GM23338 (cell line): ENCODE measurements at regions not wholly inside any gene's neighbourhood (a gene's known extent, or its start where the extent isn't known, plus 50 kb on each side); places are given as distances from the start of the nearest gene placed in this dataset.

Source experiments
- ATAC-seq: fragments of 200-7000 bp; cut with Tn5 transposase; 3 replicates; pipeline ENCODE4 v1.9.1; 2020
- DNase-seq: peaks from one replicate; pipeline ENCODE4 v3.0.0-alpha.2; 2015; ENCODE audit warnings: low spot score
- H2AFZ ChIP-seq: fragments of 200-600 bp; sonication (generic); 2 replicates; pipeline ENCODE4 v1.8.0; 2016; ENCODE audit warnings: antibody characterized with exemption, mild to moderate bottlenecking, moderate library complexity
- H3F3A ChIP-seq: fragments of 200-600 bp; sonication (generic); replicated peaks from 2 replicates; pipeline ENCODE4 v1.8.0; 2017; ENCODE audit warnings: antibody characterized with exemption, mixed run types, low read depth
- H3K27ac ChIP-seq: fragments of 200-600 bp; sonication (generic); 2 replicates; pipeline ENCODE4 v1.6.1; 2016; ENCODE audit warnings: low read depth
- H3K27me3 ChIP-seq: fragments of 200-600 bp; sonication (generic); 2 replicates; pipeline ENCODE4 v1.8.0; 2016; ENCODE audit warnings: mild to moderate bottlenecking, mixed run types, moderate library complexity; ENCODE audit not compliant: insufficient read depth
- H3K36me3 ChIP-seq: fragments of 200-600 bp; sonication (generic); 2 replicates; pipeline ENCODE4 v1.8.0; 2016; ENCODE audit warnings: mild to moderate bottlenecking; ENCODE audit not compliant: insufficient read depth
- H3K4me1 ChIP-seq: fragments of 200-600 bp; sonication (generic); 2 replicates; pipeline ENCODE4 v1.8.0; 2016; ENCODE audit warnings: mild to moderate bottlenecking, moderate library complexity; ENCODE audit not compliant: insufficient read depth
- H3K4me2 ChIP-seq: fragments of 200-600 bp; sonication (generic); 2 replicates; pipeline ENCODE4 v1.7.1; 2017; ENCODE audit warnings: mixed run types
- H3K4me3 ChIP-seq: fragments of 200-600 bp; sonication (generic); 2 replicates; pipeline ENCODE4 v1.6.1; 2016; ENCODE audit warnings: mixed run types
- H3K79me2 ChIP-seq: fragments of 200-600 bp; sonication (generic); replicated peaks from 2 replicates; pipeline ENCODE4 v1.8.0; 2017; ENCODE audit warnings: mild to moderate bottlenecking; ENCODE audit not compliant: insufficient read depth
- H3K9me2 ChIP-seq: fragments of 200-600 bp; sonication (generic); 2 replicates; pipeline ENCODE4 v1.8.0; 2017; ENCODE audit not compliant: insufficient read depth
- H4K20me1 ChIP-seq: fragments of 200-600 bp; sonication (generic); replicated peaks from 2 replicates; pipeline ENCODE4 v1.8.0; 2017; ENCODE audit warnings: mild to moderate bottlenecking; ENCODE audit not compliant: insufficient read depth
- H3K27ac Mint-ChIP-seq: 2 replicates; pipeline ENCODE4 v1.8.0; 2020; ENCODE audit warnings: inconsistent platforms, mild to moderate bottlenecking, moderate library complexity, mixed read lengths
- H3K27me3 Mint-ChIP-seq: 3 replicates; pipeline ENCODE4 v1.8.0; 2022; ENCODE audit warnings: low read depth, mild to moderate bottlenecking, moderate library complexity, mixed read lengths, inconsistent platforms; ENCODE audit not compliant: insufficient read depth, poor library complexity
- H3K36me3 Mint-ChIP-seq: 3 replicates; pipeline ENCODE4 v1.8.0; 2021; ENCODE audit warnings: low read depth, mild to moderate bottlenecking, inconsistent platforms, moderate library complexity, mixed read lengths
- H3K4me1 Mint-ChIP-seq: 3 replicates; pipeline ENCODE4 v1.8.0; 2020; ENCODE audit warnings: mild to moderate bottlenecking, inconsistent platforms, mixed read lengths
- H3K4me3 Mint-ChIP-seq: 3 replicates; pipeline ENCODE4 v1.8.0; 2021; ENCODE audit warnings: moderate library complexity, mild to moderate bottlenecking, inconsistent platforms, mixed read lengths
- H3K9me3 Mint-ChIP-seq: 3 replicates; pipeline ENCODE4 v1.8.0; 2020; ENCODE audit warnings: moderate library complexity, mild to moderate bottlenecking, inconsistent platforms, mixed read lengths
- CREB1 ChIP-seq: fragments of 250-450 bp; sonication (Bioruptor Pico); IDR thresholded peaks from 2 replicates; pipeline ENCODE4 v1.5.0; 2020; ENCODE audit warnings: low read depth, mild to moderate bottlenecking, moderate library complexity
- EZH2 ChIP-seq: fragments of 200-600 bp; sonication (generic); IDR thresholded peaks from one replicate; pipeline ENCODE4 v1.8.0; 2017; ENCODE audit warnings: antibody characterized with exemption, mild to moderate bottlenecking, low read depth; ENCODE audit not compliant: unreplicated experiment
- EZH2phosphoT487 ChIP-seq: fragments of 200-600 bp; sonication (generic); IDR thresholded peaks from one replicate; pipeline ENCODE4 v1.8.1; 2018; ENCODE audit warnings: antibody characterized with exemption; ENCODE audit not compliant: unreplicated experiment
- JUNB ChIP-seq: IDR thresholded peaks from one replicate; pipeline ENCODE4 v1.6.1; 2016; ENCODE audit warnings: antibody characterized with exemption; ENCODE audit not compliant: unreplicated experiment
- NANOG ChIP-seq: IDR thresholded peaks from 2 replicates; pipeline ENCODE4 v1.6.1; 2016; ENCODE audit warnings: antibody characterized with exemption, borderline replicate concordance
- POLR2AphosphoS5 ChIP-seq: IDR thresholded peaks from 2 replicates; pipeline ENCODE4 v1.6.1; 2016; ENCODE audit warnings: antibody characterized with exemption, low read depth
- STAT1 ChIP-seq: IDR thresholded peaks from one replicate; pipeline ENCODE4 v1.6.1; 2016; ENCODE audit warnings: antibody characterized with exemption; ENCODE audit not compliant: unreplicated experiment
- ZNF114 ChIP-seq: fragments of 250-450 bp; sonication (Bioruptor Pico); IDR thresholded peaks from 2 replicates; pipeline ENCODE4 v1.5.0; 2020; ENCODE audit warnings: mild to moderate bottlenecking, moderate library complexity
- ZNF331 ChIP-seq: fragments of 250-450 bp; sonication (Bioruptor Pico); IDR thresholded peaks from 2 replicates; pipeline ENCODE4 v1.5.0; 2020; ENCODE audit warnings: low read depth, mild to moderate bottlenecking, moderate library complexity
- TF ChIP-seq, protein P1 (sequence below), 2 experiments: fragments of 200-600 bp in 1 of 2; sonication (generic) in 1 of 2; conservative IDR thresholded peaks; 2 replicates each; pipeline versions ENCODE4 v1.5.1 to v1.6.1; 2016 to 2017; ENCODE audit warnings: antibody characterized with exemption in 2 of 2, low read depth in 2 of 2, mild to moderate bottlenecking in 2 of 2, moderate library complexity in 1 of 2
- TF ChIP-seq, protein P2 (sequence below): IDR thresholded peaks from 2 replicates; pipeline ENCODE4 v1.6.1; 2016; ENCODE audit warnings: antibody characterized with exemption
- TF ChIP-seq, protein P3 (sequence below): fragments of 250-450 bp; sonication (Bioruptor Pico); IDR thresholded peaks from 2 replicates; pipeline ENCODE4 v1.5.0; 2020; ENCODE audit warnings: mild to moderate bottlenecking, moderate library complexity
- TF ChIP-seq, protein P4 (sequence below): IDR thresholded peaks from one replicate; pipeline ENCODE4 v1.6.1; 2018; ENCODE audit warnings: antibody characterized with exemption; ENCODE audit not compliant: unreplicated experiment

DNA sequence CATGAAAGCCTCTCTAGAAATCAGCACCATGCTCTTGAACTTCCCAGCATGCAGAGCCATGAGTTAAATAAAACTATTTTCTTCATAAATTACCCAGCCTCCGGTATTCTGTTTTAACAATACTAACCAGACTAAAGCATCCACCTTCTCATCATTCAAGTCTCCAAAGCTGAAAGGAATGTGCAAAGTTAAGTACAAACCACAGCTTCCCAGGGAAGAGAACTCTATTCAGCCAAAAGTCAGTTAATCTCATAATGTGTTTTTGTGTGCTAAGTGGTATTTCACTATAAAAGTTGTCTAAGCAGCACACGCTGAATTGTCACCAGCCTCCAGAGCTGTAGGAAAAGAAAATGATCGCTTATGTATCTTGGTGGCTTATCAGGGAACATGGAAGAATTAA is 135.5 kb upstream of the KCNH8 start:
- Histone ChIP-seq H3F3A (no peaks in the 10 kb centered on the region), H2AFZ (no peak overlapping the region), H3K9me2 (no peaks in the 10 kb centered on the region), H3K36me3 (no peaks in the 10 kb centered on the region), H3K27me3 (no peaks in the 10 kb centered on the region), H4K20me1 (no peaks in the 10 kb centered on the region), H3K4me3 (no peak overlapping the region), H3K27ac (no peak overlapping the region), H3K4me2 (no peak overlapping the region), H3K4me1 (0 out of 2 replicates have a peak, but pooled peaks cover 4% of the 10 kb centered on the region), H3K79me2 (no peaks in the 10 kb centered on the region)
- DNase-seq: no peak
- Mint-ChIP-seq H3K27ac (no peak overlapping the region; the same call in 1 of the 2 replicates), H3K36me3 (no peaks in the 10 kb centered on the region), H3K27me3 (no peaks in the 10 kb centered on the region), H3K4me3 (no peak overlapping the region), H3K4me1 (peaks cover 6% of the 10 kb centered on the region), H3K9me3 (no peaks in the 10 kb centered on the region)
- TF ChIP-seq JUNB: no peak
- TF ChIP-seq ZNF331 (CRISPR knock-in tag): no peak
- TF ChIP-seq, protein P1, sequence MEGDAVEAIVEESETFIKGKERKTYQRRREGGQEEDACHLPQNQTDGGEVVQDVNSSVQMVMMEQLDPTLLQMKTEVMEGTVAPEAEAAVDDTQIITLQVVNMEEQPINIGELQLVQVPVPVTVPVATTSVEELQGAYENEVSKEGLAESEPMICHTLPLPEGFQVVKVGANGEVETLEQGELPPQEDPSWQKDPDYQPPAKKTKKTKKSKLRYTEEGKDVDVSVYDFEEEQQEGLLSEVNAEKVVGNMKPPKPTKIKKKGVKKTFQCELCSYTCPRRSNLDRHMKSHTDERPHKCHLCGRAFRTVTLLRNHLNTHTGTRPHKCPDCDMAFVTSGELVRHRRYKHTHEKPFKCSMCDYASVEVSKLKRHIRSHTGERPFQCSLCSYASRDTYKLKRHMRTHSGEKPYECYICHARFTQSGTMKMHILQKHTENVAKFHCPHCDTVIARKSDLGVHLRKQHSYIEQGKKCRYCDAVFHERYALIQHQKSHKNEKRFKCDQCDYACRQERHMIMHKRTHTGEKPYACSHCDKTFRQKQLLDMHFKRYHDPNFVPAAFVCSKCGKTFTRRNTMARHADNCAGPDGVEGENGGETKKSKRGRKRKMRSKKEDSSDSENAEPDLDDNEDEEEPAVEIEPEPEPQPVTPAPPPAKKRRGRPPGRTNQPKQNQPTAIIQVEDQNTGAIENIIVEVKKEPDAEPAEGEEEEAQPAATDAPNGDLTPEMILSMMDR (conservative IDR thresholded peaks at IDR 0.05; ENCODE audit: low read depth in 2 of 2): no peak
- no peak for TF ChIP-seq EZH2phosphoT487
- no peak for TF ChIP-seq ZNF114 (CRISPR knock-in tag)
- TF ChIP-seq, protein P2, sequence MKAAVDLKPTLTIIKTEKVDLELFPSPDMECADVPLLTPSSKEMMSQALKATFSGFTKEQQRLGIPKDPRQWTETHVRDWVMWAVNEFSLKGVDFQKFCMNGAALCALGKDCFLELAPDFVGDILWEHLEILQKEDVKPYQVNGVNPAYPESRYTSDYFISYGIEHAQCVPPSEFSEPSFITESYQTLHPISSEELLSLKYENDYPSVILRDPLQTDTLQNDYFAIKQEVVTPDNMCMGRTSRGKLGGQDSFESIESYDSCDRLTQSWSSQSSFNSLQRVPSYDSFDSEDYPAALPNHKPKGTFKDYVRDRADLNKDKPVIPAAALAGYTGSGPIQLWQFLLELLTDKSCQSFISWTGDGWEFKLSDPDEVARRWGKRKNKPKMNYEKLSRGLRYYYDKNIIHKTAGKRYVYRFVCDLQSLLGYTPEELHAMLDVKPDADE: no peak
- no peak for TF ChIP-seq NANOG
- no peak for TF ChIP-seq POLR2AphosphoS5
- TF ChIP-seq, protein P3, sequence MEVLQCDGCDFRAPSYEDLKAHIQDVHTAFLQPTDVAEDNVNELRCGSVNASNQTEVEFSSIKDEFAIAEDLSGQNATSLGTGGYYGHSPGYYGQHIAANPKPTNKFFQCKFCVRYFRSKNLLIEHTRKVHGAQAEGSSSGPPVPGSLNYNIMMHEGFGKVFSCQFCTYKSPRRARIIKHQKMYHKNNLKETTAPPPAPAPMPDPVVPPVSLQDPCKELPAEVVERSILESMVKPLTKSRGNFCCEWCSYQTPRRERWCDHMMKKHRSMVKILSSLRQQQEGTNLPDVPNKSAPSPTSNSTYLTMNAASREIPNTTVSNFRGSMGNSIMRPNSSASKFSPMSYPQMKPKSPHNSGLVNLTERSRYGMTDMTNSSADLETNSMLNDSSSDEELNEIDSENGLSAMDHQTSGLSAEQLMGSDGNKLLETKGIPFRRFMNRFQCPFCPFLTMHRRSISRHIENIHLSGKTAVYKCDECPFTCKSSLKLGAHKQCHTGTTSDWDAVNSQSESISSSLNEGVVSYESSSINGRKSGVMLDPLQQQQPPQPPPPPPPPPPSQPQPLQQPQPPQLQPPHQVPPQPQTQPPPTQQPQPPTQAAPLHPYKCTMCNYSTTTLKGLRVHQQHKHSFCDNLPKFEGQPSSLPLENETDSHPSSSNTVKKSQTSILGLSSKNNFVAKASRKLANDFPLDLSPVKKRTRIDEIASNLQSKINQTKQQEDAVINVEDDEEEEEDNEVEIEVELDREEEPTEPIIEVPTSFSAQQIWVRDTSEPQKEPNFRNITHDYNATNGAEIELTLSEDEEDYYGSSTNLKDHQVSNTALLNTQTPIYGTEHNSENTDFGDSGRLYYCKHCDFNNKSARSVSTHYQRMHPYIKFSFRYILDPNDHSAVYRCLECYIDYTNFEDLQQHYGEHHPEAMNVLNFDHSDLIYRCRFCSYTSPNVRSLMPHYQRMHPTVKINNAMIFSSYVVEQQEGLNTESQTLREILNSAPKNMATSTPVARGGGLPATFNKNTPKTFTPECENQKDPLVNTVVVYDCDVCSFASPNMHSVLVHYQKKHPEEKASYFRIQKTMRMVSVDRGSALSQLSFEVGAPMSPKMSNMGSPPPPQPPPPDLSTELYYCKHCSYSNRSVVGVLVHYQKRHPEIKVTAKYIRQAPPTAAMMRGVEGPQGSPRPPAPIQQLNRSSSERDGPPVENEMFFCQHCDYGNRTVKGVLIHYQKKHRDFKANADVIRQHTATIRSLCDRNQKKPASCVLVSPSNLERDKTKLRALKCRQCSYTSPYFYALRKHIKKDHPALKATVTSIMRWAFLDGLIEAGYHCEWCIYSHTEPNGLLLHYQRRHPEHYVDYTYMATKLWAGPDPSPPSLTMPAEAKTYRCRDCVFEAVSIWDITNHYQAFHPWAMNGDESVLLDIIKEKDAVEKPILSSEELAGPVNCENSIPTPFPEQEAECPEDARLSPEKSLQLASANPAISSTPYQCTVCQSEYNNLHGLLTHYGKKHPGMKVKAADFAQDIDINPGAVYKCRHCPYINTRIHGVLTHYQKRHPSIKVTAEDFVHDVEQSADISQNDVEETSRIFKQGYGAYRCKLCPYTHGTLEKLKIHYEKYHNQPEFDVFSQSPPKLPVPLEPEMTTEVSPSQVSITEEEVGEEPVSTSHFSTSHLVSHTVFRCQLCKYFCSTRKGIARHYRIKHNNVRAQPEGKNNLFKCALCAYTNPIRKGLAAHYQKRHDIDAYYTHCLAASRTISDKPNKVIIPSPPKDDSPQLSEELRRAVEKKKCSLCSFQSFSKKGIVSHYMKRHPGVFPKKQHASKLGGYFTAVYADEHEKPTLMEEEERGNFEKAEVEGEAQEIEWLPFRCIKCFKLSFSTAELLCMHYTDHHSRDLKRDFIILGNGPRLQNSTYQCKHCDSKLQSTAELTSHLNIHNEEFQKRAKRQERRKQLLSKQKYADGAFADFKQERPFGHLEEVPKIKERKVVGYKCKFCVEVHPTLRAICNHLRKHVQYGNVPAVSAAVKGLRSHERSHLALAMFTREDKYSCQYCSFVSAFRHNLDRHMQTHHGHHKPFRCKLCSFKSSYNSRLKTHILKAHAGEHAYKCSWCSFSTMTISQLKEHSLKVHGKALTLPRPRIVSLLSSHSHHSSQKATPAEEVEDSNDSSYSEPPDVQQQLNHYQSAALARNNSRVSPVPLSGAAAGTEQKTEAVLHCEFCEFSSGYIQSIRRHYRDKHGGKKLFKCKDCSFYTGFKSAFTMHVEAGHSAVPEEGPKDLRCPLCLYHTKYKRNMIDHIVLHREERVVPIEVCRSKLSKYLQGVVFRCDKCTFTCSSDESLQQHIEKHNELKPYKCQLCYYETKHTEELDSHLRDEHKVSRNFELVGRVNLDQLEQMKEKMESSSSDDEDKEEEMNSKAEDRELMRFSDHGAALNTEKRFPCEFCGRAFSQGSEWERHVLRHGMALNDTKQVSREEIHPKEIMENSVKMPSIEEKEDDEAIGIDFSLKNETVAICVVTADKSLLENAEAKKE (CRISPR knock-in tag): no peak
- TF ChIP-seq CREB1 (CRISPR knock-in tag): no peak
- TF ChIP-seq, protein P4, sequence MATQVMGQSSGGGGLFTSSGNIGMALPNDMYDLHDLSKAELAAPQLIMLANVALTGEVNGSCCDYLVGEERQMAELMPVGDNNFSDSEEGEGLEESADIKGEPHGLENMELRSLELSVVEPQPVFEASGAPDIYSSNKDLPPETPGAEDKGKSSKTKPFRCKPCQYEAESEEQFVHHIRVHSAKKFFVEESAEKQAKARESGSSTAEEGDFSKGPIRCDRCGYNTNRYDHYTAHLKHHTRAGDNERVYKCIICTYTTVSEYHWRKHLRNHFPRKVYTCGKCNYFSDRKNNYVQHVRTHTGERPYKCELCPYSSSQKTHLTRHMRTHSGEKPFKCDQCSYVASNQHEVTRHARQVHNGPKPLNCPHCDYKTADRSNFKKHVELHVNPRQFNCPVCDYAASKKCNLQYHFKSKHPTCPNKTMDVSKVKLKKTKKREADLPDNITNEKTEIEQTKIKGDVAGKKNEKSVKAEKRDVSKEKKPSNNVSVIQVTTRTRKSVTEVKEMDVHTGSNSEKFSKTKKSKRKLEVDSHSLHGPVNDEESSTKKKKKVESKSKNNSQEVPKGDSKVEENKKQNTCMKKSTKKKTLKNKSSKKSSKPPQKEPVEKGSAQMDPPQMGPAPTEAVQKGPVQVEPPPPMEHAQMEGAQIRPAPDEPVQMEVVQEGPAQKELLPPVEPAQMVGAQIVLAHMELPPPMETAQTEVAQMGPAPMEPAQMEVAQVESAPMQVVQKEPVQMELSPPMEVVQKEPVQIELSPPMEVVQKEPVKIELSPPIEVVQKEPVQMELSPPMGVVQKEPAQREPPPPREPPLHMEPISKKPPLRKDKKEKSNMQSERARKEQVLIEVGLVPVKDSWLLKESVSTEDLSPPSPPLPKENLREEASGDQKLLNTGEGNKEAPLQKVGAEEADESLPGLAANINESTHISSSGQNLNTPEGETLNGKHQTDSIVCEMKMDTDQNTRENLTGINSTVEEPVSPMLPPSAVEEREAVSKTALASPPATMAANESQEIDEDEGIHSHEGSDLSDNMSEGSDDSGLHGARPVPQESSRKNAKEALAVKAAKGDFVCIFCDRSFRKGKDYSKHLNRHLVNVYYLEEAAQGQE: no peak
- no peak for TF ChIP-seq STAT1
- no peak for TF ChIP-seq EZH2
- ATAC-seq: no peak
